CD4-positive, alpha-beta T cell treated with Interleukin-15 for 4 hours (primary cell): ENCODE measurements at regions not wholly inside any gene's neighbourhood (a gene's known extent, or its start where the extent isn't known, plus 50 kb on each side); places are given as distances from the start of the nearest gene placed in this dataset.
"Not testable (repeated sequence)": the region's sequence is repeated elsewhere in the genome, so short reads cannot be mapped to it uniquely, and the experiment has no call there.

Experiments
- DNase-seq: peaks from one replicate; pipeline ENCODE4 v3.0.0-alpha.2; 2020; ENCODE audit warnings: low spot score

- no peak for DNase-seq
Measured at GRCh38 chr10:130351466-130352290, 215.5 kb downstream of the GLRX3 start.

- DNase-seq = no peak
Measured at GRCh38 chr10:130352291-130352645, 216.1 kb downstream of the GLRX3 start.

- DNase-seq = no peak
Measured at GRCh38 chr10:130353928-130354572, 217.9 kb downstream of the GLRX3 start.

GRCh38 chr10:130354573-130354954, 218.4 kb downstream of the GLRX3 start:
- no peak for DNase-seq

GRCh38 chr10:130354976-130355795, 219.0 kb downstream of the GLRX3 start:
- DNase-seq = no peak

GRCh38 chr10:130356429-130356828, 220.2 kb downstream of the GLRX3 start:
- DNase-seq = not testable (repeated sequence)

GRCh38 chr10:130357226-130357625, 221.0 kb downstream of the GLRX3 start:
- DNase-seq = no peak

- no peak for DNase-seq
Measured at GRCh38 chr10:130357951-130358350, 221.8 kb downstream of the GLRX3 start.

- no peak for DNase-seq
Measured at GRCh38 chr10:130358981-130359650, 222.9 kb downstream of the GLRX3 start.

- no peak for DNase-seq
Measured at GRCh38 chr10:130359711-130360110, 223.5 kb downstream of the GLRX3 start.

- DNase-seq = no peak
Measured at GRCh38 chr10:130360826-130361311, 224.7 kb downstream of the GLRX3 start.

- no peak for DNase-seq
Measured at GRCh38 chr10:130361351-130362105, 225.3 kb downstream of the GLRX3 start.

- no peak for DNase-seq
Measured at GRCh38 chr10:130362308-130362761, 226.1 kb downstream of the GLRX3 start.

GRCh38 chr10:130363051-130363450, 226.9 kb downstream of the GLRX3 start:
- no peak for DNase-seq

- no peak for DNase-seq
Measured at GRCh38 chr10:130363899-130364445, 227.8 kb downstream of the GLRX3 start.

- DNase-seq = no peak
Measured at GRCh38 chr10:130364631-130365411, 228.6 kb downstream of the GLRX3 start.

- no peak for DNase-seq
Measured at GRCh38 chr10:130368761-130369560, 232.8 kb downstream of the GLRX3 start.

- no peak for DNase-seq
Measured at GRCh38 chr10:130369645-130370381, 233.6 kb downstream of the GLRX3 start.
